H1 (cell line): ENCODE measurements at regions not wholly inside any gene's neighbourhood (a gene's known extent, or its start where the extent isn't known, plus 50 kb on each side); places are given as distances from the start of the nearest gene placed in this dataset.

Experiments
- GABPA ChIP-seq: IDR thresholded peaks from 2 replicates; pipeline ENCODE4 v1.6.1; 2011; ENCODE audit warnings: mild to moderate bottlenecking, low read length, moderate library complexity, borderline replicate concordance; ENCODE audit not compliant: insufficient read depth
- TF ChIP-seq, protein P1 (sequence below), 3 experiments: IDR thresholded peaks; 1 replicate in 2 of 3; 2 replicates in 1 of 3; pipeline versions ENCODE4 v1.5.1 to v1.6.1; 2011; ENCODE audit warnings: low read length in 3 of 3, mild to moderate bottlenecking in 3 of 3, inconsistent platforms in 2 of 3, low read depth in 1 of 3, moderate library complexity in 1 of 3; ENCODE audit not compliant: insufficient read depth in 1 of 3; ENCODE audit errors: control extremely low read depth in 1 of 3

DNA sequence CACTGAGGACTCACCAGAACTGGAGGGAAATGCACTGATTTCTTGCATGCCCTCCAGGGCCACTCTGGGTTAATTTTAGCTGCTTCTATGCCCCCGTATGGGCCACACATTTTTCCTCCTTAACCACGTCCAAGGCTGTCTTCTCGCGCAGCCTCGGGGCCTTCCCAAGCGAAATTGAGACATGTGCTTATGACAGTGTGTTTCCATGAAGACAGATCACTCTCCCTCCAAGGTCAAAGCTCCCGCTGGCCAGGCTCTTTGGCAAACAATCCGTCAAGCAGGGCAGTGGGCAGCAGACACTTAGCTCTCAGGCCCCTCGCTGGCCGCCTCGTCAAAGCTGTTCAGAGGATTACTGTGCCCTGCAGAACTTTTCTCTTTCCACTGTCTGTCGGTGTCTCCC is 243.0 kb upstream of the N4BP1 start (continued):
- TF ChIP-seq, protein P1, sequence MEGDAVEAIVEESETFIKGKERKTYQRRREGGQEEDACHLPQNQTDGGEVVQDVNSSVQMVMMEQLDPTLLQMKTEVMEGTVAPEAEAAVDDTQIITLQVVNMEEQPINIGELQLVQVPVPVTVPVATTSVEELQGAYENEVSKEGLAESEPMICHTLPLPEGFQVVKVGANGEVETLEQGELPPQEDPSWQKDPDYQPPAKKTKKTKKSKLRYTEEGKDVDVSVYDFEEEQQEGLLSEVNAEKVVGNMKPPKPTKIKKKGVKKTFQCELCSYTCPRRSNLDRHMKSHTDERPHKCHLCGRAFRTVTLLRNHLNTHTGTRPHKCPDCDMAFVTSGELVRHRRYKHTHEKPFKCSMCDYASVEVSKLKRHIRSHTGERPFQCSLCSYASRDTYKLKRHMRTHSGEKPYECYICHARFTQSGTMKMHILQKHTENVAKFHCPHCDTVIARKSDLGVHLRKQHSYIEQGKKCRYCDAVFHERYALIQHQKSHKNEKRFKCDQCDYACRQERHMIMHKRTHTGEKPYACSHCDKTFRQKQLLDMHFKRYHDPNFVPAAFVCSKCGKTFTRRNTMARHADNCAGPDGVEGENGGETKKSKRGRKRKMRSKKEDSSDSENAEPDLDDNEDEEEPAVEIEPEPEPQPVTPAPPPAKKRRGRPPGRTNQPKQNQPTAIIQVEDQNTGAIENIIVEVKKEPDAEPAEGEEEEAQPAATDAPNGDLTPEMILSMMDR (IDR thresholded peaks at IDR 0.05; ENCODE audit: control extremely low read depth in 1 of 3, insufficient read depth in 1 of 3, low read depth in 1 of 3, low read length in 3 of 3), result no peak
- no peak for TF ChIP-seq GABPA
